ENCODE measurements at regions not wholly inside any gene's neighbourhood (a gene's known extent, or its start where the extent isn't known, plus 50 kb on each side); places are given as distances from the start of the nearest gene placed in this dataset.

- ATAC-seq (no peak), DNase-seq (no peak)
- Histone ChIP-seq H3K9me3 (no peaks in the 10 kb centered on the region), H3K4me3 (no peak overlapping the region), H3K36me3 (ENCODE audit: low read depth) (no peaks in the 10 kb centered on the region), H3K4me1 (ENCODE audit: low read depth) (no peaks in the 10 kb centered on the region)
- intact Hi-C loops (cut with DNase I, micrococcal nuclease): no loop called here
- no peak for TF ChIP-seq CTCF (IDR thresholded peaks at IDR 0.05)
Observed at GRCh38 chr5:98643569-98643968, 129.9 kb upstream of the RGMB start.

DNA sequence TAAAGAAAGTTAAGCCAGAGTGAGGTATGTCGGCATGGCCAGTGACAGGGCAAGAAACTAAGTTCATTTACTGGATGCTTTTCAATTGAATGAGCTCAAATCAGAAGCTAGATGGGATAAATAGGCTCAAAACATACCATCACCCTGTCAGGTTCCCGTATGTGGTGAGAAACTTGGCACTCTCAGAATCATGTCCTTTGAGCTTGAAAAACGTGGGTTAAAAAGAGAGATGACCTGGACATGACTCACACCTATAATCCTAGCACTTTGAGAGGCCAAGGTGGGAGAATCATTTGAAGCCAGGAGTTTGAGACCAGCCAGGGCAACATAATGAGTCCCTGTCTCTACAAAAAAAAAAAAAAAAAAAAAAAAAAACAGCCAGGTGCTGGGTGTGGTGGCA lies 121.7 kb upstream of the RGMB start:
- intact Hi-C loops (cut with DNase I, micrococcal nuclease): no loop called here
- Histone ChIP-seq H3K4me3 (no peak overlapping the region), H3K4me1 (ENCODE audit: low read depth) (no peaks in the 10 kb centered on the region), H3K9me3 (no peaks in the 10 kb centered on the region), H3K36me3 (ENCODE audit: low read depth) (no peaks in the 10 kb centered on the region)
- no peak for DNase-seq
- TF ChIP-seq CTCF (IDR thresholded peaks at IDR 0.05): no peak
- no peak for ATAC-seq

DNA sequence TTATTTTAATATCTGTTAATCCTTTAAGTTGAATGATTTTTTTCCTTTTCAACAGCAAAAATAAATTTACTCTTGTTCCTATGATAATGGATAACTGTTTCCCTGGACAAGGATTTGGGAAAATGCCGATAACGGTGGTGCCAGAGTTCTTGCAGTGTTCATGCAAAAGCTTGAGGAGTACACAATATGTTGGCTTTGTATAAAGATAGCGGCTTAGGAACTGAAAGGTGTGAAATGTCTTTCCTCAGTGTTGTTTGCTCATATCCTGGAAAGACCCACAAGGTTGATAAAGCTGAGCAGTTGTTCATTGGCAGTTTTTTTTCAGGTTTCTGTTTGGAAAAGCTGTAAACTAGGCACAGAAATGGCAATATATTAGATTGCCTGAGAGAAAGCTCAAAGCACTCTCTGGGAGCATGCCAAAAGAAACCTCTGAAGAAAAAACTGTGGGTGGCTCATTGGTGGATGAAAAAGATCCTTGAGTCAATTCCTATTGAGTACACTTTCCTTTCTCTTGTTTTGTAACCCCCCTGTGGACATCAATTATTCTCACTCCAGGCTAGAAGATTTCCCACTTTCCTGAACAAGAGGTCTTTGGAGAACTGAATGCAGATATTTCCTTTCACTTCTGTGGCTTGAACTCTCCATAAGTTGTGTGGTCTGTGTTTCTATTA lies 117.2 kb upstream of the RGMB start:
- intact Hi-C loops (cut with DNase I, micrococcal nuclease): no loop called here
- Histone ChIP-seq H3K36me3 (ENCODE audit: low read depth) (no peaks in the 10 kb centered on the region), H3K4me1 (ENCODE audit: low read depth) (no peaks in the 10 kb centered on the region), H3K9me3 (no peaks in the 10 kb centered on the region), H3K4me3 (no peak overlapping the region)
- no peak for TF ChIP-seq CTCF (IDR thresholded peaks at IDR 0.05)
- no peak for ATAC-seq
- no peak for DNase-seq

DNA sequence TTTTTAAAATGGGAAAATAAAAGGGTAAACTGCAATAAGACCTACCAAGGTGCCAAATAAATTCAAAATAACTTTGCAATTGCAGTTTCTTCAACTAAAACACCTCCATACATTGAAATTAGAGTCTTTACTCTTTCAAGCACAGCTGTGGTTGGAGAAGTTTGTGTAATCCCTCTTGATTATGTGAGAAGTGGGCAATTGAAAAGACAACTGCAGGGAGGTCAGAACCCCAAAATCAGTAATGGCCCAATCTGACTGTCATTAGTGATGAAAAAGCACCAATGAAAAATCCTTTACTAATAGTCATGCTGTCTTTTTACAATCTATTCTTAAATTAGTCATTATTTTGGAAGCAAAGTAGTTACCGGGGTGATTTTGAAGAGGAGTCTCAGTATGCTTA lies 116.7 kb upstream of the RGMB start:
- no peak overlapping the region for H3K4me3 ChIP-seq
- H3K4me1 ChIP-seq (ENCODE audit: low read depth): no peaks in the 10 kb centered on the region
- no peaks in the 10 kb centered on the region for H3K36me3 ChIP-seq (ENCODE audit: low read depth)
- no peaks in the 10 kb centered on the region for H3K9me3 ChIP-seq
- intact Hi-C loops (cut with DNase I, micrococcal nuclease): no loop called here
- DNase-seq (no peak), ATAC-seq (no peak)
- no peak for TF ChIP-seq CTCF (IDR thresholded peaks at IDR 0.05)

DNA sequence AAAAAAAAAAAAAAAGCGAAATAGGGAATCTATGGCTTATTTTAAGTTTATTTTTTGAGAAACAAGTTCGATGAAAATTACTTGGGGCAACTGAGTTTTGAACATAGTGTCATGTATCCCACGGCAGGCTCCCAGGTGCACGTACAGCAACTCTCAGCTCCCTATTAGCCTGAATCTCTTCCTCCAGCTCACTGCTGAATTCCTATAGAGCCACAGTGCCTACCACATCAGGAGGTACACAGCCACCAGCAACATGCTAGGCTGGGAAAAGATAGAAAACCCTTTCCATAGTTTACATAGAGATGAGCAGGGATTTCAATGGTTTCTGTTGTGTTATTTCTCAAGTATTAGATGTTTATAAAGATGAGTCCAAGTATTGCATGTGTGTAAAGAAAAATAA lies 115.9 kb upstream of the RGMB start:
- Histone ChIP-seq H3K4me3 (no peak overlapping the region), H3K4me1 (ENCODE audit: low read depth) (no peaks in the 10 kb centered on the region), H3K9me3 (no peaks in the 10 kb centered on the region), H3K36me3 (ENCODE audit: low read depth) (no peaks in the 10 kb centered on the region)
- no peak for ATAC-seq
- intact Hi-C loops (cut with DNase I, micrococcal nuclease): no loop called here
- no peak for DNase-seq
- no peak for TF ChIP-seq CTCF (IDR thresholded peaks at IDR 0.05)

DNA sequence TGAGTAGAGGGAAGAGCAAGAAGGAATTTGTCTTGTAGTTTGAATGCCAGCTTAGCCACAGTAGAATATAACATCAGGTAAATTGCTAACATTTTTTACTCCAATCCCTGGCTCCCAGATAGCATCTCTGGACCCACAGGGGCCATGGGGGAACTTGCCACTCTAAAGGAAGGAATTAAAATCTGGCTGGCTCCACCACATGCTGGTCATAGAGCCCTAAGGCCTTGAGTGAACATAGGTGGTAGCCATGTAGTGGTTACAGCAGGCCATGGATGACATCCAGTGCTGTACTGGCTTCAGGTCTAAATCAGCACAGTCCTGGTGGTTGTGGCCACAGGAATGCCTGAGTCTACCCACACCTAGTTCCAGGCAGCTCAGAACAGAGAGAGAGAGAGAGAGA lies 109.9 kb upstream of the RGMB start:
- Histone ChIP-seq H3K4me3 (no peak overlapping the region), H3K36me3 (ENCODE audit: low read depth) (no peaks in the 10 kb centered on the region), H3K9me3 (no peaks in the 10 kb centered on the region), H3K4me1 (ENCODE audit: low read depth) (no peaks in the 10 kb centered on the region)
- ATAC-seq (no peak), DNase-seq (no peak)
- intact Hi-C loops (cut with DNase I, micrococcal nuclease): no loop called here
- TF ChIP-seq CTCF (IDR thresholded peaks at IDR 0.05): no peak
